ENCODE measurements at regions not wholly inside any gene's neighbourhood (a gene's known extent, or its start where the extent isn't known, plus 50 kb on each side); places are given as distances from the start of the nearest gene placed in this dataset.

GRCh38 chr6:144898741-144899140 is 613.6 kb downstream of the UTRN start:
- TF ChIP-seq REST (IDR thresholded peaks at IDR 0.05) (no peak), CTCF (IDR thresholded peaks at IDR 0.05; ENCODE audit: low read depth, low read length, missing input control) (no peak), FOXA1 (IDR thresholded peaks at IDR 0.05) (no peak), HNF4G (IDR thresholded peaks at IDR 0.05) (no peak), JUND (IDR thresholded peaks at IDR 0.05) (no peak)

Data from liver (tissue), 3 donors.